ENCODE measurements at regions not wholly inside any gene's neighbourhood (a gene's known extent, or its start where the extent isn't known, plus 50 kb on each side); places are given as distances from the start of the nearest gene placed in this dataset.

DNA sequence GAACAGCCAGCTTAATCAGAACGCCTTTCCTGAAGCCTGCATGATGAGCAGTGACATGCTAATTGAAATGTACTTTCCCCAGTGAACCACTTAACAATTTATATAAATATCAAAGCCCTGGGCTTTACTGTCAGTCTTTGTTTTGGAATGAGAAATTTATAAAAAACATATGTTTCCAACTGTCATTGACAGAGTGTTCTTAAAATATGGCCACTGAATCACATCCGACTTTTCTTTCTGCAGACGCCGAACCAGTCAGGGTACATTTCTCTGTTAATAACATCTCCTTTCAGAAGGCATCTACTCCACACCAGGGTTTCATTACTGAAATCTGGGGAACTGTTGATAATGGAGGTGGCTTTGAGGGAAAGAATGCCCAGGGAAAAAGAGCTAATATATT lies 343.7 kb downstream of the INSIG2 start:
- Histone ChIP-seq H3K9me2 (ENCODE audit: low read depth, low read length) (no peaks in the 10 kb centered on the region), H3K4me2 (ENCODE audit: low read length) (no peak overlapping the region), H4K20me1 (ENCODE audit: insufficient read depth, low read length) (no peaks in the 10 kb centered on the region), H3K36me3 (ENCODE audit: insufficient read depth, low read length) (no peaks in the 10 kb centered on the region), H3K27me3 (ENCODE audit: insufficient read depth, low read length) (no peaks in the 10 kb centered on the region), H3K4me1 (ENCODE audit: insufficient read depth, low read length, severe bottlenecking) (no peaks in the 10 kb centered on the region), H3K79me2 (ENCODE audit: insufficient read depth, low read length) (no peaks in the 10 kb centered on the region), H3F3A (ENCODE audit: insufficient read depth, low read length) (no peaks in the 10 kb centered on the region), H3K9ac (ENCODE audit: low read length) (no peak overlapping the region), H3K4me3 (ENCODE audit: low read depth, low read length, poor library complexity, severe bottlenecking) (no peak overlapping the region), H3K9me3 (ENCODE audit: low read length) (no peaks in the 10 kb centered on the region), H3K27ac (ENCODE audit: low read depth, low read length, poor library complexity, severe bottlenecking) (no peak overlapping the region), H2AFZ (ENCODE audit: low read length) (no peak overlapping the region)
- TF ChIP-seq, protein P1, sequence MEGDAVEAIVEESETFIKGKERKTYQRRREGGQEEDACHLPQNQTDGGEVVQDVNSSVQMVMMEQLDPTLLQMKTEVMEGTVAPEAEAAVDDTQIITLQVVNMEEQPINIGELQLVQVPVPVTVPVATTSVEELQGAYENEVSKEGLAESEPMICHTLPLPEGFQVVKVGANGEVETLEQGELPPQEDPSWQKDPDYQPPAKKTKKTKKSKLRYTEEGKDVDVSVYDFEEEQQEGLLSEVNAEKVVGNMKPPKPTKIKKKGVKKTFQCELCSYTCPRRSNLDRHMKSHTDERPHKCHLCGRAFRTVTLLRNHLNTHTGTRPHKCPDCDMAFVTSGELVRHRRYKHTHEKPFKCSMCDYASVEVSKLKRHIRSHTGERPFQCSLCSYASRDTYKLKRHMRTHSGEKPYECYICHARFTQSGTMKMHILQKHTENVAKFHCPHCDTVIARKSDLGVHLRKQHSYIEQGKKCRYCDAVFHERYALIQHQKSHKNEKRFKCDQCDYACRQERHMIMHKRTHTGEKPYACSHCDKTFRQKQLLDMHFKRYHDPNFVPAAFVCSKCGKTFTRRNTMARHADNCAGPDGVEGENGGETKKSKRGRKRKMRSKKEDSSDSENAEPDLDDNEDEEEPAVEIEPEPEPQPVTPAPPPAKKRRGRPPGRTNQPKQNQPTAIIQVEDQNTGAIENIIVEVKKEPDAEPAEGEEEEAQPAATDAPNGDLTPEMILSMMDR (IDR thresholded peaks at IDR 0.05; ENCODE audit: low read length) = no peak
- no peak for TF ChIP-seq EZH2 (IDR thresholded peaks at IDR 0.05; ENCODE audit: borderline replicate concordance, low read length)

GRCh38 chr2:118431586-118431985 lies 343.3 kb downstream of the INSIG2 start:
- Histone ChIP-seq H3K36me3 (ENCODE audit: insufficient read depth, low read length) (no peaks in the 10 kb centered on the region), H4K20me1 (ENCODE audit: insufficient read depth, low read length) (no peaks in the 10 kb centered on the region), H3K4me2 (ENCODE audit: low read length) (no peak overlapping the region), H3K4me1 (ENCODE audit: insufficient read depth, low read length, severe bottlenecking) (no peaks in the 10 kb centered on the region), H3K4me3 (ENCODE audit: low read depth, low read length, poor library complexity, severe bottlenecking) (no peak overlapping the region), H2AFZ (ENCODE audit: low read length) (no peak overlapping the region), H3F3A (ENCODE audit: insufficient read depth, low read length) (no peaks in the 10 kb centered on the region), H3K9me3 (ENCODE audit: low read length) (no peaks in the 10 kb centered on the region), H3K9me2 (ENCODE audit: low read depth, low read length) (no peaks in the 10 kb centered on the region), H3K79me2 (ENCODE audit: insufficient read depth, low read length) (no peaks in the 10 kb centered on the region), H3K27ac (ENCODE audit: low read depth, low read length, poor library complexity, severe bottlenecking) (no peak overlapping the region), H3K27me3 (ENCODE audit: insufficient read depth, low read length) (no peaks in the 10 kb centered on the region), H3K9ac (ENCODE audit: low read length) (no peak overlapping the region)
- TF ChIP-seq, protein P1 (IDR thresholded peaks at IDR 0.05; ENCODE audit: low read length) = no peak
- no peak for TF ChIP-seq EZH2 (IDR thresholded peaks at IDR 0.05; ENCODE audit: borderline replicate concordance, low read length)

- H3K27ac ChIP-seq (ENCODE audit: low read depth, low read length, poor library complexity, severe bottlenecking) = no peak overlapping the region
- no peaks in the 10 kb centered on the region for H3K4me1 ChIP-seq (ENCODE audit: insufficient read depth, low read length, severe bottlenecking)
- no peaks in the 10 kb centered on the region for H3K9me2 ChIP-seq (ENCODE audit: low read depth, low read length)
- H4K20me1 ChIP-seq (ENCODE audit: insufficient read depth, low read length) = no peaks in the 10 kb centered on the region
- H3K4me3 ChIP-seq (ENCODE audit: low read depth, low read length, poor library complexity, severe bottlenecking) = no peak overlapping the region
- H3K79me2 ChIP-seq (ENCODE audit: insufficient read depth, low read length) = no peaks in the 10 kb centered on the region
- no peaks in the 10 kb centered on the region for H3K9me3 ChIP-seq (ENCODE audit: low read length)
- no peaks in the 10 kb centered on the region for H3K36me3 ChIP-seq (ENCODE audit: insufficient read depth, low read length)
- no peaks in the 10 kb centered on the region for H3K27me3 ChIP-seq (ENCODE audit: insufficient read depth, low read length)
- H3K9ac ChIP-seq (ENCODE audit: low read length) = no peak overlapping the region
- no peak overlapping the region for H3K4me2 ChIP-seq (ENCODE audit: low read length)
- no peaks in the 10 kb centered on the region for H3F3A ChIP-seq (ENCODE audit: insufficient read depth, low read length)
- TF ChIP-seq EZH2 (IDR thresholded peaks at IDR 0.05; ENCODE audit: borderline replicate concordance, low read length) = no peak
- TF ChIP-seq, protein P1 (IDR thresholded peaks at IDR 0.05; ENCODE audit: low read length) = no peak
- no peak overlapping the region for H2AFZ ChIP-seq (ENCODE audit: low read length)
Measured at GRCh38 chr2:118431165-118431517, 342.9 kb downstream of the INSIG2 start.
